NCI-H1436 (cell line): ENCODE measurements at regions not wholly inside any gene's neighbourhood (a gene's known extent, or its start where the extent isn't known, plus 50 kb on each side); places are given as distances from the start of the nearest gene placed in this dataset.

Source experiments
- DNase-seq: peaks from one replicate; lab custom pipeline; 2025; lab: John Stamatoyannopoulos, UW

GRCh38 chr13:68030152-68030809 lies 800.1 kb upstream of the PCDH9 start:
- DNase-seq, result no peak

GRCh38 chr13:68028701-68029100 lies 798.6 kb upstream of the PCDH9 start:
- no peak for DNase-seq

GRCh38 chr13:68027306-68027705 lies 797.2 kb upstream of the PCDH9 start:
- no peak for DNase-seq

GRCh38 chr13:68026077-68026476 lies 795.9 kb upstream of the PCDH9 start:
- DNase-seq, result no peak

GRCh38 chr13:68025604-68026003 lies 795.5 kb upstream of the PCDH9 start:
- DNase-seq, result no peak

- DNase-seq, result no peak
These were observed 793.9 kb upstream of the PCDH9 start for GRCh38 chr13:68023838-68024581.

GRCh38 chr13:68019901-68020300 lies 789.8 kb upstream of the PCDH9 start:
- DNase-seq, result no peak

GRCh38 chr13:68009546-68009945 lies 779.4 kb upstream of the PCDH9 start:
- DNase-seq, result no peak

GRCh38 chr13:68007576-68007975 lies 777.4 kb upstream of the PCDH9 start:
- DNase-seq, result no peak

- DNase-seq, result no peak
These were observed 766.0 kb upstream of the PCDH9 start for GRCh38 chr13:67996101-67996500.

- DNase-seq, result no peak
These were observed 760.7 kb upstream of the PCDH9 start for GRCh38 chr13:67990868-67991267.

GRCh38 chr13:67986234-67986633 lies 756.1 kb upstream of the PCDH9 start:
- DNase-seq, result no peak

GRCh38 chr13:67977066-67977465 lies 746.9 kb upstream of the PCDH9 start:
- no peak for DNase-seq

GRCh38 chr13:67971291-67971690 lies 741.2 kb upstream of the PCDH9 start:
- no peak for DNase-seq

GRCh38 chr13:67967031-67967430 lies 736.9 kb upstream of the PCDH9 start:
- DNase-seq, result no peak

- no peak for DNase-seq
These were observed 735.9 kb upstream of the PCDH9 start for GRCh38 chr13:67966065-67966464.

- no peak for DNase-seq
These were observed 734.9 kb upstream of the PCDH9 start for GRCh38 chr13:67964986-67965385.

- no peak for DNase-seq
These were observed 734.0 kb upstream of the PCDH9 start for GRCh38 chr13:67964091-67964490.

- no peak for DNase-seq
These were observed 731.2 kb upstream of the PCDH9 start for GRCh38 chr13:67961331-67961730.

GRCh38 chr13:67951431-67951830 lies 721.3 kb upstream of the PCDH9 start:
- no peak for DNase-seq

- no peak for DNase-seq
These were observed 720.5 kb upstream of the PCDH9 start for GRCh38 chr13:67950603-67951002.

- DNase-seq, result no peak
These were observed 716.0 kb upstream of the PCDH9 start for GRCh38 chr13:67946131-67946530.

- no peak for DNase-seq
These were observed 713.0 kb upstream of the PCDH9 start for GRCh38 chr13:67943116-67943515.

GRCh38 chr13:67935626-67936025 lies 705.5 kb upstream of the PCDH9 start:
- no peak for DNase-seq
